Fibroblast of mammary gland (primary cell): ENCODE measurements at regions not wholly inside any gene's neighbourhood (a gene's known extent, or its start where the extent isn't known, plus 50 kb on each side); places are given as distances from the start of the nearest gene placed in this dataset.

Experiments
- DNase-seq: peaks from one replicate; pipeline ENCODE4 v3.0.0-alpha.2; 2010; ENCODE audit warnings: low read depth
- H3K4me3 ChIP-seq: 2 replicates; pipeline ENCODE4 v1.5.1; 2011; ENCODE audit warnings: low read depth, mild to moderate bottlenecking, low read length, moderate library complexity; ENCODE audit not compliant: control insufficient read depth
- CTCF ChIP-seq: conservative IDR thresholded peaks from 2 replicates; pipeline ENCODE4 v1.5.1; 2011; ENCODE audit warnings: low read depth, low read length, inconsistent platforms; ENCODE audit not compliant: control insufficient read depth, insufficient read depth

GRCh38 chr6:71452697-71453370 is 164.2 kb downstream of the OGFRL1 start:
- H3K4me3 ChIP-seq = no peak overlapping the region
- no peak for DNase-seq
- TF ChIP-seq CTCF = no peak

- TF ChIP-seq CTCF = no peak
- no peak for DNase-seq
- H3K4me3 ChIP-seq = no peak overlapping the region
Measured at GRCh38 chr6:71453371-71453706, 164.7 kb downstream of the OGFRL1 start.

- H3K4me3 ChIP-seq = no peak overlapping the region
- TF ChIP-seq CTCF = no peak
- DNase-seq = no peak
Measured at GRCh38 chr6:71454056-71454455, 165.4 kb downstream of the OGFRL1 start.

GRCh38 chr6:71457929-71458328 is 169.3 kb downstream of the OGFRL1 start:
- no peak for DNase-seq
- no peak for TF ChIP-seq CTCF
- no peak overlapping the region for H3K4me3 ChIP-seq

- no peak for DNase-seq
- no peak overlapping the region for H3K4me3 ChIP-seq
- no peak for TF ChIP-seq CTCF
Measured at GRCh38 chr6:71459162-71459561, 170.6 kb downstream of the OGFRL1 start.

GRCh38 chr6:71460933-71461332 is 172.3 kb downstream of the OGFRL1 start:
- no peak overlapping the region for H3K4me3 ChIP-seq
- peak; percentile 53 for DNase-seq
- TF ChIP-seq CTCF = no peak

- no peak for TF ChIP-seq CTCF
- no peak for DNase-seq
- no peak overlapping the region for H3K4me3 ChIP-seq
Measured at GRCh38 chr6:71463061-71463460, 174.4 kb downstream of the OGFRL1 start.
